Epithelial cell of esophagus (primary cell): ENCODE measurements at regions not wholly inside any gene's neighbourhood (a gene's known extent, or its start where the extent isn't known, plus 50 kb on each side); places are given as distances from the start of the nearest gene placed in this dataset.

Experiments
- DNase-seq: peaks from one replicate; pipeline ENCODE4 v3.0.0; 2010; ENCODE audit warnings: low read depth
- H3K4me3 ChIP-seq: 2 replicates; pipeline ENCODE4 v1.5.1; 2011; ENCODE audit warnings: mild to moderate bottlenecking, low read length, control low read depth
- CTCF ChIP-seq: IDR thresholded peaks from 2 replicates; pipeline ENCODE4 v1.5.1; 2011; ENCODE audit warnings: low read depth, mild to moderate bottlenecking, low read length, control low read depth, inconsistent platforms; ENCODE audit not compliant: insufficient read depth; ENCODE audit errors: missing control alignments

GRCh38 chr1:98053471-98054366, 132.9 kb upstream of the DPYD start:
- TF ChIP-seq CTCF, result peak; percentile 42
- peak overlapping the region; percentile 58 for H3K4me3 ChIP-seq
- DNase-seq, result peak; percentile 61

GRCh38 chr1:98051065-98051675, 130.3 kb upstream of the DPYD start:
- DNase-seq, result peak; percentile 81
- no peak overlapping the region for H3K4me3 ChIP-seq
- peak; percentile 98 for TF ChIP-seq CTCF

GRCh38 chr1:98049370-98050135, 128.7 kb upstream of the DPYD start:
- H3K4me3 ChIP-seq, result no peak overlapping the region
- TF ChIP-seq CTCF, result no peak
- DNase-seq, result no peak

GRCh38 chr1:98048751-98049325, 128.0 kb upstream of the DPYD start:
- no peak for DNase-seq
- no peak overlapping the region for H3K4me3 ChIP-seq

GRCh38 chr1:98048244-98048643, 127.4 kb upstream of the DPYD start:
- peak; percentile 16 for TF ChIP-seq CTCF
- H3K4me3 ChIP-seq, result no peak overlapping the region
- DNase-seq, result peak; percentile 88

More at GRCh38 chr1:98048751-98049325, 128.0 kb upstream of the DPYD start:
- TF ChIP-seq CTCF, result no peak

GRCh38 chr1:98047171-98047570, 126.3 kb upstream of the DPYD start:
- no peak for DNase-seq
- no peak for TF ChIP-seq CTCF
- no peak overlapping the region for H3K4me3 ChIP-seq
